Activated CD8-positive, alpha-beta memory T cell treated with anti-CD3 and anti-CD28 coated beads for 4 hours (primary cell): ENCODE measurements at regions not wholly inside any gene's neighbourhood (a gene's known extent, or its start where the extent isn't known, plus 50 kb on each side); places are given as distances from the start of the nearest gene placed in this dataset.
"Not testable (repeated sequence)": the region's sequence is repeated elsewhere in the genome, so short reads cannot be mapped to it uniquely, and the experiment has no call there.

ENCODE experiments used
- DNase-seq, 2 donors: peaks; one replicate each; pipeline ENCODE4 v3.0.0-alpha.2; 2020; ENCODE audit warnings: low read depth in 2 of 2

DNA sequence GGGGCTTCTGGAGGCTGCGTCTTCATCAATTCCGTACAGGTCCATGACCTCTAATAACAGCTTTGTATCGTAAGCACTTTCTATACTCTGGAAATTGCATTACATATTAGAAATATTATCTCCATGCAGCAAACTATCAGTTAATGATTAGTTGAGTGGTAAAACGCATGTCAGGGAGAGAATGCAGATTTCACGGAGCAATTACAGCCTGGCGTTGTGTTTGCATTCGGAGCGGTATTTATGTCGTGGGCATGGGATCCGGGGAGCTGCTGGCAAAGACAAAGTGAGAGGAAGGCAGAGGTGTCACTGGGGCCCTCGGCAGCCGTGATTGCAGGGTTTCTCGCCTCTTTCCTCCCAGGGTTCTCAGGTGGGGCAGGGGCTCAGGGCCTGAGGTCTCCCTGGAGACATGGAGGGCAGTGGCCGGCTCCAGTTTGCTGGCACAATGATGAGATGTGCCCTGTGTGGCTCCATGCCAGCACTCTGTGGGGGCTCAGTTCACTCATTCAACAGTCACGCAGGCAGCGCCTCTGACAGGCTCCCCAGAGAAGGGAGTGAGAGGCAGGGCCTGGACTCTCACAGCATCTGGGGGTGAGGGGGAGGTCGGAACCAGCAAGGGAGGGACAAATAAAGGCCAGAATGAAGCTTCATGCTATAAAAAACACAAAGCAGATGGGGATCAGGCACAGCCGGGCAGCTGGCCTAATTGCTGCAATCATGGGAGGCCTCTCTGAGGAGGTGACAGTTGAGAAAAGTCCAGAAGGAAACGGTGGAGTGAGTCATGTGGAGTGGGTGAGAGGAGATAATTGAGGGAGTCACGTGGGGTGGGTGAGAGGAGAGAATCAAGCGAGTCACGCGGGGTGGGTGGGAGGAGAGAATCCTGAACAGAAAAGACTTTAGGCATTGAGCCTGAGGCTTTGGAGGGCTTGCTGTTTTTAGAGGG lies 1002.7 kb downstream of the BRD1 start:
- DNase-seq, result no peak

DNA sequence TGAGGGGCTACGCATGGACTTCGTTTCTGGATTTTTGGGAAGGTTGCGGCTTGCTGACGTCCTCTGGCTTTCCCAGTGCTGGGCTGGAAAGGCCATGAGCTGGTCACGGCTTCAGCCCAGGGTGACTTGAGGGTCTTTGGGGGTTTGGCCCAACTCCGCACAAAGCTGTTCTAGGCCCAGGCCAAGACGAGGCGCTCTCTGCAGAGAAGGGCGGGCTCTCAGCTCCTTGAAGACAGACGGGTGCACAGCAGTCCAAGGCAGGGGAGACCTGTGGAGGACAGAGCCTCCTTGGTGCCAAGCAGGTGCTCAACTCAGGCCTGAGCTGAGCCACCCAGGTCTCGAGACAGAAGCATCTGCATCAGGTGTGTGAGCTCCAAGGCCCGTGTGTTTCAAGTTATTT lies 1003.7 kb downstream of the BRD1 start:
- DNase-seq, result no peak

DNA sequence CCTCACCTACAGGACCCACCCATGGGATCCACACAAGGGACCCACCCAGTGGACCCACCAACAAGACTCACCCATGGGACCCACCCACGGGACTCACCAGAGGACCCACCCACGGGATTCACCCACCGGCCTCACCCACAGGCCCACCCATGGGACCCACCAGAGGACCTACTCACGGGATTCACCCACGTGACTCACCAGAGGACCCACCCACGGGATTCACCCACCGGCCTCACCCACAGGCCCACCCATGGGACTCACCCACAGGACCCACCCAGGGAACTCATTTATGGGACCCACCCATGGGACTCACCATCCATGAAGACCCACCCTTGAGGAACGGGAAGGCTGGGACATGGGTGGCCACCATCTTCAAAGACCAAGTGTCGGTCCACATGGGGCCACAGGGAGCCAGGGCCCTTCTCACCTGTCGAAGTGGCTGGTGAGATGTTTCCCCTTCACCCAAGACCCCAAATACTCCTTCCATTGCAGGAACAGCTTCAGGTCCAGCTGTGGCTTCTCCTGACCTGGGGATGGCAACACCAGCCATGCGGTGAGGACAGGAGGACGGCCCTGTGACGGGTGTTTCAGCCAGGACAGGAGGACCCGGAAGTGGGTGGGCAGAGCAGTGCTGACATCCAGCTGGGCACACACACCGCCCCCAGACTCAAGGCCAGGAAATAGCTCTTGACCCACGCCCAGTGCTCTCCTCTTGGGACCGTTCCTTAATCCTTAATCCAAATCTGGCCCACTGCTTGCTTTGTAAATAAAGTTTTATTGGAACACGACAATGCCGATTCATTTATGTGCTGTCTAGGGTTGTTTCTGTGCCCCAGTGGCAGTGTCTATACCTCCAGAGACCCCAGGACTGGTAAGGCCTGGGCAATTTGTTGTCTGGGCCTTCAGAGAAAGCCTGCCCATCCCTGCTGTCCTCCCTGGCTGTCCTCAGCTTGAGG lies 1005.1 kb downstream of the BRD1 start:
- no peak for DNase-seq

DNA sequence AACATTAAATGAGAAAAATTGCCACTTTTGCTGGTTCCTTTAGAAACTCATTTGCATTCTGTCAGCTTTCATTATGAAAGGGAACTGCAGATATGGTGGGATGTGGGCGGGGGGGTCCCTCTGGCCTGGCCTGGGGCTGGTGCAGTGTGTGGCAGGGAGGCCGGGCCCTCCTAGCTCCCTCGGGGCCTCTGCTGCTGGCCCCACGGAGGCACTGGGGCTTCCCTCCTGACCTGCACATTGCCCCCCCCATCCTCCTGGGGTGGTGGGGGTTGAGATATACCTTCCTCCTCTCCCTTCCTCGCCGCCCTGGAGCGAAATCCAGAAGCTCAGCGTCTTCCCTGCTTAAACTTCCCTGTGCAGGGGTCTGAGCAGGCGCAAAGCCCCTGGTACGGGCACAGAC lies 1005.9 kb downstream of the BRD1 start:
- no peak for DNase-seq

DNA sequence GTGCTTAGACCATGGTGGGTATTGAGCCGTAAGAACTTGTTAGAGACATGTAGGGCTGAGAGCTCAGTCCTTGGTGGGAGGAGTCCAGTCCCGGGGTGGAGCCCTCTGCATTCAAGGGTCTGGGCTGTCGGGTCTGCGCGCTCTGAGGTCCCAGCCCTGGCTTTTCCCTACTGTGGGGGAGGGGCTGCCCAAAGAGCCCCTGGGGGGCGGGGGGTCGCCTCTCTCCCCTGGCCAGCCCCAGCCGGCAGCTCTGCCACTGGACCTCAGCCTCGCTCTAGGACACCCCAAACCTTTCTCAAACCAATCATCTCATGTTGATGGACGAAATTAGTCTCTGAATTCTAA lies 1006.4 kb downstream of the BRD1 start:
- no peak for DNase-seq

DNA sequence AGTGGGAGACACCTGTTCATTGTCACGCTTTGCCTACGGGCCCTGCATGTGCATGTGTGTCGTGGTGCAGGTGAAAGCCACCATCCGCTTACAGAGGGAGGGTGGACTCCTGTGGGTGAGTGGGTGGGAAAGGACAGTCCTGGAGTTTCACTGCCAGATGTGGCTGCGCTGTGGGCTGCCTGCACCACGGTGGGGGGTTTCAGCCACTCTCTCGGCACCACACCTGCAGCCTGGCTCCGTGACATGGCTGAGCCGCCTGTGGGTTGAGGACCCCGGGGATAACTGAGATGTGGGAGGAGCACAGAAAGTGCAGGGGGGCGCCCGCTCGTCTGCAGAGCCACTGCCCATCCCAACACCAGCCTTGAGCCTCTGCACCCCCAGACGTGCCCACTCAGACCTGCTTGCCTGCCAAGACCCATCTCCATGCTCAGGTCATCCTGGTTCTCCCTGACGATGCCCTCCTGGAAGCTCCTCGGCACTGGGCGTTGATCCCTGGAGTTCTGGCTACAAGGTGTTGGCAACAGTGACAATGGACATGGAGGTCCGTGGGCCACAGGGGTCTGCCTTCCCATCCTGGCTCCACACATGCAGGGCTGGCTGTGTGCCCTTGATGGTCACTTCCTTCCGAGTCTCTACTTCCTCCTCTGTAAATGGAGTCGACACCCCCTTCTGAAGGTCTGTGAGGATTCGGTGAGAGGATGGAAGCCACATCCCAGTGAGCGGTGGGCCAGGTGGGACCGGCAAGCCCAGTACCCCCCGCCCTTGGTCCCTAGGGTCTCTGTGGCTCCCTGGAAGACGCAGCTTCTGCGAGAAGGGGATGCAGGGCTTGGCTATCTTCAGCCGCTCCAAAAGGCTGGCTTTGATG lies 1007.0 kb downstream of the BRD1 start:
- no peak for DNase-seq

DNA sequence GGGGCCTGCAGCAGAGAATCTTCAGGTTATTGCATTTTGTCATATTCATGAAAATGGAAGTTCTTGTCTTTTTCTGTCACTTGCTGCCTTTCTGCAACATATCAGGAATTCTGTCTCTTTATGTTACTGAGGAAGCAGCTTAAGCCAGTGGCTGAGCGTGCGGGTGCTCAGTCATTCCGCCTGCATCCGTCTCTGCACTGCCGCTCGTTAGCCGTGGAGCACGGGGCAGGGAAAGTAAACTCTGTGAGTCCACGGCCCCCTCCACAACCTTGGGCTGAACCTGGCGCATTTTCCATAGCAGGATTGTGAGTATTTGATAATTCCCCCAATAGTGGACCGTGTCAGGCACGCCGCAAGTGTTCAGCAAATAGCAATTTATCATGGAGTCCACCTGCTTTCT lies 1007.7 kb downstream of the BRD1 start:
- DNase-seq, result no peak

DNA sequence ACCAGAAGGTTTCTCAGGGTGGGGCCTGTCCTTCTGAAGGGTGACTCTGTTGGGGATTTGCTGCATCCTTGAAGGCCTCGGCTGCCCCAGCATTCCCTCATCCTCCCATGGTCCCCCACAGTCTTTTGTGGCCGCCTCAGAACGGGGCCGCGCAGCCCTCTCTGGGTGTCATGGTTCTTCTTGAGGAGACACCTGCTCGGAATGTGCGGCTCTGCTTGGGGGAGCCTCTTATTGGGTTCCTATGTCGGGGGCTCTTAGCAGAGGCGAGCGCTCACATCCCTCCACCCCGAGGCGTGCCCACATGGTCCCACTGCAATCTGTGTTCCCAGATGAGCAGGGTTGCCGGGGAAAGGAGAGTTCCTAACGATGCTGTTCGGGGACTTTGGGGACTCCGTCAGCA lies 1008.4 kb downstream of the BRD1 start:
- no peak for DNase-seq

DNA sequence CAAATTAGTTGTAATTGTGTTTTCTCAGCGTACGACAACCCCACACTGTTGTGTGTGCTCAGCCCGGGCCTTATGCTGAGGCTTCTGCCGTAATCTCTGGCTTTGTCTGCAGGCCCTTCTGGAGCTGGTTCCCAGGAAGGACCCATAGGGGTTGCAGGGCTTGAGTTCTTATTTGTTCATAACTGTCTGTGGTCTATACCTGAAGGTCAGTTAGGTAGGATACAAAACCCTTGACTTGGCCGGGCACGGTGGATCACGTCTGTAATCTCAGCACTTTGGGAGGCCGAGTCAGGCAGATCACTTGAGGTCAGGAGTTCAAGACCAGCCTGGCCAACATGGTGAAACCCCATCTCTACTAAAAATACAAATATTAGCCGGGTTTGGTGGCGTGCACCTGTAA lies 1010.2 kb downstream of the BRD1 start:
- DNase-seq, result not testable (repeated sequence)

DNA sequence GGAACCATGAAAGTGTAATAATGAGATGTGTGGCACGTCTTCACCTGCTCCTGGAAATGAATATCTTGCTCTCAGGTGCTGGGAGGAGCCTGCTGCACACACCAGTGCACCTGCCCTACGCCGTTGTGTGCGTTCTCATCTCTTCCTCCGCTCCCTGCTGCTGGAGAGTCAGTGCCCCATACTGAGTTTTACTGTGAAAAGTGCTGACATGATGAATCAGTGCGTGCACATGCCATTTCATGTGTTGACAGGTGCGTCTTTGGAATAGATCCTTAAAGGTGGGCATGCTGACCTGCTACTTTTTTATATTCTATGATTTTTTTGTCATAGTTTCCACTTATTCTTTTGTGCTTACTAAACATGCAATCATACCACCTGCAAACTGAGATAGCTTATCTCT lies 1015.8 kb downstream of the BRD1 start:
- DNase-seq, result no peak

DNA sequence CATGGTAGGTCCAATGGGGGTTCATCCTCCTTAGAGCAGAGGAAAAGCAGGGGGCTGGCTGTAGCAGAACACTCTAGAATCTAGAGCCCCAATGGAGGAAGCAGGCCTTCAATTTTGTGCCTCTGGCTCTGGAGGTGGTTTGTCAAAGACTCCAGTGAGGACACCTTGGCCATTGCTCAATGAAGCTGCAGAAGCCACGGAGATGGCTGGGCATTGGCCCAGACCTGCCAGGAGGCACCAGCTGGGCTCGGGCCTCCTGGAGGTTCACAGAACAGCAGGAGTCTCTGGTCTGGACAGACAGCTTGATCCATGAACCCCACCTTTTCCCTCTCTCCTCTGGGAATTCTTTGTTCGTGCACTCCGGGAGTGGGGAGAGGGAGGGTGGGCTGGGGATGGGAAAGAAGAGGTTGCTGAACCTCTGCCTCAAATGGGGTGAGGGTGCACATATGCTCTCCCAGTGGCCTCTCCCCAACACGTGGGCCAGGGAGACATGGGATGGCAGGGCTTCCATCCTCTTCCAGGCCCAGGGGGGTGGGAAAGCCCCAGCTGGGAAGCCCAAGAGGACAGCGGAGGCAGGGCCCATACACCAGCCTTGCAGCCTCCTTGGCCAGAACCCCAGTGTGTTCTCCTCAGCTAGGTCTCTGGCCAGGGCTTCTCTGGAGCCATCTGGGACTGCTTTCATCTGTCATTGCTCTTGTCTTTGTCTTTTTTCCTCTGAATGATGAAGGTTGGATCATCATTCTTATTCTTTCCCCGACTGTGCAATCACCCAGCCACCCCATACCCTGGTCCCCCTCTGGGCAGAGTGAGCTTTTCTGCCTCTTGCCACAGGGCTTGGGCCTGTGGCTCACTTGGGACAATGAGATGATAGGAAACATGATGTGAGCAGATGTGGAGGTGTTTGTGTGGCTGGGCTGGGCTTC lies 1019.4 kb downstream of the BRD1 start:
- no peak for DNase-seq

DNA sequence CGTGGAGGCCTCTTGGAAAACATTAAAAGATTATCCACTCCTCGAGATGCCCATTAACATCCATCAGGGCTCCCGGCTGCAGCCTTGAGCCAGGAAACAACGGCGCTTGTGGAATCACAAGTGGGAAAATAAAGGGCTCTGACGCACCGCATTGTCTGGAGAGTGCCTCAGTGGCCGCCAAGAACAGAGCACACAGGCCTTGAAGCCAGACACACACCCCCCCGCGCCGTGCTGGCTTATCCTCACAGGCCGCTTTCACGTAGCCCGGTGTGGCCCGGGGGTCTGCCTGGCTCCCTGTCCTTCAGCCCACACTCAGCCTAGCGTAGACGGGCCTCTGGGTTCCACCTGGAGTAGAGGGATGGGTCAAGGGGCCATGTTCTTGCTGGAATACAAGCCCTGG lies 1020.5 kb downstream of the BRD1 start:
- DNase-seq, result no peak

DNA sequence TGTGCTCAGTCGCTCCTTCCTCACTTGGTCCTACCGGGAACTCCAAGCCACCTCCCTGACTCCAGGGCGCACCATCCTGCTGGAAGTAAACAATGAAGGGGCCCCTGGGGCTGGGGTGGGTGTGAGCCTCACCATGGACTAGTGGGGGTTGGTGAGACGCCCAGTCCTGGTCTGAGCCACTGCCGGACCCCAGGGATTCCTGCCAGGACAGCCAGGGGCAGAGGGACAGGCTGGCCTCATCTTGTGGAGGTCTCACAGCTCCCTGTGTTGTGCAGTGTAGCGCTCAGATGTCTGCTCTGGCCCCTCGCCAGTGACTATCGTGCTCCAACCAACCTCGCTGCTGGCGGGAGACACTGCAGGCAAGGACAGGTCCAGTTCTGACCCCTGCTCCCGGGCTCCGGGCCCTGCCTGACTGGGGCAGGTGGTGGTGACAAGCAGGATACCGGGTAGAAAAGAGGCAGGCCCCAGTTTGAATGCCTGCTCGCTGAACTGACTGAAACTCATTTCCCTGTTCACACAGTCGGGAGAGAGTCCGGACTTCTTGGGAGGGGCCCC lies 1021.4 kb downstream of the BRD1 start:
- no peak for DNase-seq

DNA sequence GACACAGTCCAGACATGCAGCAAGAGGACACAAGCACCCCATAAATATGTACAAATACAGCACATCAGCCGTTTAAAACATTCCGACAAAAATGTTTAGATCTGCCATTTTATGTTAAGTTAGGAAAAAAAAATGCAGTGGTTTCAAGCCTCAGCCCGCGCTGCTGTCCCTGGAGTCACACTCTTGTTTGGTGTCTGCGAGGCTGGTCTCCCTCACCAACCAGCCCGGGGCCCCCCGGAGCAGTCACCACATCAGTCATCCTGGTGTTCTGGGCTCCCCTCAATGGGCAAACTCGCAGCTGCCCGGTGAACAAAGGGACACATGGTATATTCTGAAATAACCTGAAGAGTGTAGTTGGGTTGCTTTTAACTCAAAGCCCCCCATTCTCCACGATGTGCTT lies 1022.2 kb downstream of the BRD1 start:
- DNase-seq, result no peak

DNA sequence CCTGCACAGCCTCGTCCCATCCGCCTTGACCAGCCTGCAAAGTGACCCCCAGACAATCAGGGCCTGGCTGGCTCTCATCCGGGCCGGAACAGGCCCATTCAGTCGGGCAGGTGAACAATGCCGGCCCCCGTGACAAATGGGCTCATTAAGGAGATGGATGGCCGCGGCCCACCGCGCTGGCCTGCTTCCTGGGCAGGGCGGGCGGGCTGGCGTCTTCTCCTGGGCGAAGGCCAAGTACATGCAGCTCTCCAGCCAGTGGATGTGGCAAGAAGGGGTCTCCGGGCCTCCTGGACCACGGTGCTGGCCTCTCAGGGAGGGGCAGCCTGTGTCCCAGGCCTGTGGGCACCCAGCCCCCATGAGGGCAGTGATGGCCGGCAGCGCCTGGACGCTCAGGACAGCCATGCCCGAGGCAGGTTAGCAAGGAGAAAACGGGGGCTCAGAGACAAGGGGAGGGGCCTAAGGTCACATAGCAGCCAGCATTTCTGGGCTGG lies 1022.8 kb downstream of the BRD1 start:
- DNase-seq, result no peak

DNA sequence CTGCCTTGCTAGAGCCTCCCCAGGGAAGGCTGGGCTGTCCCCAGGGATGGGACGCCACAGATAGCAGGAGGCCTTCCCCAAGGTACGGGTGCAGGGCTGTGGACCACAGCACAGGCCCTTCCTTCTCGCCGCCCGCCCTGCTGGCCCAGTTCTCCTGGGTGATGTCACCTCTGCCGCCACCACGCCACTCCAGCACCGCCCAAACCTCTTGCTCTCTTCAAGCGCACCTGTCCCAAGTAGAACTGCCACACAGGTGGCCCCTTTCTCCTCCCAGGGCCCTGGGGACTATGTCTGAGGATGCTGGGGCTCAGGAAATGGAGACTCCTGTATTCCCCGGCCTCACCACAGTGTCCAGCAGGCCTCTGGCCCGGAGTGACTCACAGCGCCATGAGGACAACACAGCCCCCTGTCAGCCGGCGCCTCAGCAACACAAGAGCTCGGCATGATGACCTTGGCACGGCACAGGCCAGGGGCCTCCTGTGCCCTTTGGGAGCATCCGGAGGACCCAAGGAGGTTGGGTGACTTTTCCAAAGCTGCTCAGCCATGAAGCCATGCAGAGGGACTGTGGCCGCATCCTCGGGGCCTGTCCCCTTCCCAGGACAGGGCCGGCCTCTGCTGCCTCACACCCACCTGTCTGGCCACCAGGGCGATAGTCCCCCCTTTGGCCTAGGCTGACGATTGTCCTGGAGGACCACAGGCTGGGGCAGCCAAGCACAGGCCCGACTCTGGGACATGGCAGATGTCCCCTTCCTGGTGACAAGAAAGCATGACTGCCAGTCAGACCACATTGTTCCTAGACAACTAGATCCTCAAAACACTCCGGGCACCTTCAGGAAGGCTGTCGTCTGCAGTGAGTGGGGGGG lies 1023.5 kb downstream of the BRD1 start:
- DNase-seq, result no peak

DNA sequence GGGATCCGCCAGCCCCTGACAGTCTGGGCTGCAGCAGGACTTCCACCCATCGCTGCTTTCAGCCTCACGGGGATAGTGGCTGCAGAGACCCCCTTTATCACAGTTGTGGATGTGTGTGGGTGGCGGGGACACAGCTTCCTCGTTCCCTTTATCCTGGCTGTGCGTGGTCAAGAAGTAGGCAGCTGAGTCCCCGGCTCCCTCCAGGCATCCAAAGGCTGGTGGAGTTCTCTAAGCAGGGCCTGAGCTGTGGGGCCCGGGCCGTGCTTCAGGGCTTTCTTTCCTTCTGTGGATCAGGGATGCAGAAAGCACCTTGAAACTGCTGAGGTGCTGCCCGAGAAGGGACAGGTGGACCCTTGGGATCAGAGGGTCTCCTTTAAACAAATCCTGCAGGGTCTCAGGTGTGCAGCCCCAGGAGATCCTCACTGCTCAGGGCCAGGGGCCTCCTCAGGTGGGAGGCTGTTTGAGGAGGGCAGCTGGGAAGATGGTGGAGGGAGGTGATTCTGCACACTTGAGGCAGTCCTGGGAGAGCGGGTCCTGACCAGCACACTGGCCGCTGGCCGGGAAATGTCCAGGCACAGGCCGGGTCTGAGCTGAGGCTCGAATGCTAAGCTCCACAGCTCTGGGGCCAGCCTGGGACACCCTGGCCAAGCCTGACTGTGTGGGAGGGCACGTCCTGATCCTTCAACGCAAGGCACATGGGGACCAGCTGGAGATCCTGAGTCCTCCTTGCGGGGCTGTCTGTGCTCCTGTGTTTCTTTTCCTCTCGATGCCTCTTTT lies 1024.3 kb downstream of the BRD1 start:
- no peak for DNase-seq

DNA sequence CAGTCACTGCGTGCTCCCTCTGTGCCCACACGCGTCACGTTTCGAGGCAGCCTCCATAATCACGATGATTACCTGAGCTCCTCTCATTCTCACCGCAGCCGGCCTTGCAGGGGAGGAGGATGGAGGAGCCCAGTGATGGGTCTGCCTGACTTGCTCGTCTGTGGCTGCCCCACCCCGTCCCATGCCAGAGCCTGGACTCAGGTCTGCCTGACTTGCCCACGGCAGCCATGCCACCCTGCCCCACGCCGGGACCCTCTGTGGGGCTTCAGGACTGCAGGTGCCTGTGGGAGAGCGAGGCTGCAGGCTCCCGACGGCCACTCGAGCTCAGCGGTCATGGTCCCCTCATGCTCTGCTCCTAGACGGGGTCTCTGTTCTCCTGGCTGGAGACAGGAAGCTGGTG lies 1025.1 kb downstream of the BRD1 start:
- no peak for DNase-seq
